ENCODE measurements at regions not wholly inside any gene's neighbourhood (a gene's known extent, or its start where the extent isn't known, plus 50 kb on each side); places are given as distances from the start of the nearest gene placed in this dataset.

DNA sequence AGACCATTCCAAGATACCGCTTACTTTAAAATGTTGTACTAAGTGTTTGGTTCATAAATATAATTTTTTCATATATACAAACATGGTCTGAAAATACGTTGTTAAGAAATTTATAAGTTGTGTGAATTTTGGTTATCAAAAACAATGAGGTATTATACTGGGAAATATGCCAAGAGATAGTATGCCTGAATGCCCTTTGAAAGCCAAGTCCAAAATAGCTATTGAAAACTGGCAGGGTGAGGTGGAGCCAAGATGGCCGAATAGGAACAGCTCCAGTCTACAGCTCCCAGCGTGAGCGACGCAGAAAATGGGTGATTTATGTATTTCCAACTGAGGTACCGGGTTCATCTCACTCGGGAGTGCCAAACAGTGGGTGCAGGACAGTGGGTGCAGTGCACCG is 533.5 kb downstream of the ZNF608 start:
- H3K4me1 Mint-ChIP-seq (ENCODE audit: low read depth), result no peaks in the 10 kb centered on the region
- no peak overlapping the region for H3K4me3 Mint-ChIP-seq
- no peaks in the 10 kb centered on the region for H3K36me3 Mint-ChIP-seq (ENCODE audit: low read depth)
- POLR2A ChIA-PET, result no interaction called here
- H3K27me3 Mint-ChIP-seq (ENCODE audit: low read depth), result no peaks in the 10 kb centered on the region
- CTCF ChIA-PET, result no interaction called here
- no peak for DNase-seq
- ATAC-seq, result no peak
- no peak overlapping the region for H3K27ac Mint-ChIP-seq
- peaks cover 9% of the 10 kb centered on the region for H3K9me3 Mint-ChIP-seq (ENCODE audit: insufficient read depth)

- H3K4me3 Mint-ChIP-seq, result no peak overlapping the region
- ChIA-PET CTCF (no interaction called here), POLR2A (no interaction called here)
- H3K9me3 Mint-ChIP-seq (ENCODE audit: insufficient read depth), result peaks cover 10% of the 10 kb centered on the region
- ATAC-seq (no peak), DNase-seq (no peak)
- no peaks in the 10 kb centered on the region for H3K4me1 Mint-ChIP-seq (ENCODE audit: low read depth)
- H3K27me3 Mint-ChIP-seq (ENCODE audit: low read depth), result no peaks in the 10 kb centered on the region
- no peaks in the 10 kb centered on the region for H3K36me3 Mint-ChIP-seq (ENCODE audit: low read depth)
- no peak overlapping the region for H3K27ac Mint-ChIP-seq
Measured at GRCh38 chr5:124210111-124210910, 536.1 kb downstream of the ZNF608 start.

- ATAC-seq (no peak), DNase-seq (no peak)
- Mint-ChIP-seq H3K9me3 (ENCODE audit: insufficient read depth) (peaks cover 8% of the 10 kb centered on the region), H3K4me1 (ENCODE audit: low read depth) (no peaks in the 10 kb centered on the region), H3K27me3 (ENCODE audit: low read depth) (no peaks in the 10 kb centered on the region), H3K27ac (no peak overlapping the region), H3K36me3 (ENCODE audit: low read depth) (no peaks in the 10 kb centered on the region), H3K4me3 (no peak overlapping the region)
- ChIA-PET POLR2A (no interaction called here), CTCF (no interaction called here)
Measured at GRCh38 chr5:124207118-124207517, 539.3 kb downstream of the ZNF608 start.

DNA sequence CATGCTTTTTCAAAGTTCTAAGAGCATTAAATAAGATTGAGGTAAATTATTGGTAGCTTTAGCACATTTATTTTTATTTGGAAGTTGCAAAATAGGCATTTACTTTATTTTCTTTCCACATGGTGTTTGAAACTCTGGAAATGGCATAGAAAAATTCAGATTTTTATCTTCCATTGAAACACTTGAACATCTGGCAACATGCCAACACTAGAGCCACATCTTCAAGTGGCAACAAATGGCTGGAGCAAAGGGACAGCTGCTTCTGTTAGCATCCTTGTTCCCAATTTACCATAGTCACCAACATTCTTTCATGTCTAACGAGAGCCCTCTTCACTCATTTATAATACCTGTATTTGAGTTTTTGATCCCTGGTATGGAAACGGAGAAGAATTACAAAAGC is 539.9 kb downstream of the ZNF608 start:
- Mint-ChIP-seq H3K4me1 (ENCODE audit: low read depth) (no peaks in the 10 kb centered on the region), H3K4me3 (no peak overlapping the region), H3K27ac (no peak overlapping the region), H3K27me3 (ENCODE audit: low read depth) (no peaks in the 10 kb centered on the region), H3K36me3 (ENCODE audit: low read depth) (no peaks in the 10 kb centered on the region), H3K9me3 (ENCODE audit: insufficient read depth) (peaks cover 8% of the 10 kb centered on the region)
- ATAC-seq (no peak), DNase-seq (no peak)
- CTCF ChIA-PET, result no interaction called here
- POLR2A ChIA-PET, result no interaction called here

- H3K4me3 Mint-ChIP-seq, result no peak overlapping the region
- ChIA-PET CTCF (no interaction called here), POLR2A (no interaction called here)
- H3K9me3 Mint-ChIP-seq (ENCODE audit: insufficient read depth), result peaks cover 8% of the 10 kb centered on the region
- H3K27me3 Mint-ChIP-seq (ENCODE audit: low read depth), result no peaks in the 10 kb centered on the region
- H3K4me1 Mint-ChIP-seq (ENCODE audit: low read depth), result no peaks in the 10 kb centered on the region
- no peak overlapping the region for H3K27ac Mint-ChIP-seq
- no peak for ATAC-seq
- H3K36me3 Mint-ChIP-seq (ENCODE audit: low read depth), result no peaks in the 10 kb centered on the region
- DNase-seq, result no peak
Measured at GRCh38 chr5:124203303-124203702, 543.1 kb downstream of the ZNF608 start.

DNA sequence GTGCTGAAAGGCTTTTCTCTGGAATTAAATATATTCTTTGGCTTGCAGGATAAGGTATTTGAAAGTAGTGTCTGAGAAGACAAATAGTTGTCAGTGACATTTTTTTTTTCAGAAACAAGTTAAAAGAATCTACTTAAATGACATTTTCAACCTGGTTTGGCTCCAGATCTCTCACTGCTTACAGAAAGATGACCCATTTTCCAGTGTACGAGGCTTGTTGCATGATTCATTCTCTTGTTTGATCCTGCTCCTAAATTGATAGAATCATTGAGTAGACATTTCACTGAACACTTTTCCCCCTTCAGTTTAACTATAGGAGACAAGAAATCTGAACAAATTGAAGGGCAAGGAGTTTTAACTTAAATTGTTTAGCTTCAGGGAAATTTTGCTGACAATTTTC is 546.1 kb downstream of the ZNF608 start:
- no peak for DNase-seq
- Mint-ChIP-seq H3K4me3 (no peak overlapping the region), H3K4me1 (ENCODE audit: low read depth) (no peaks in the 10 kb centered on the region), H3K9me3 (ENCODE audit: insufficient read depth) (peaks cover 5% of the 10 kb centered on the region), H3K27me3 (ENCODE audit: low read depth) (no peaks in the 10 kb centered on the region), H3K36me3 (ENCODE audit: low read depth) (no peaks in the 10 kb centered on the region), H3K27ac (no peak overlapping the region)
- CTCF ChIA-PET, result no interaction called here
- POLR2A ChIA-PET, result no interaction called here
- ATAC-seq, result no peak

DNA sequence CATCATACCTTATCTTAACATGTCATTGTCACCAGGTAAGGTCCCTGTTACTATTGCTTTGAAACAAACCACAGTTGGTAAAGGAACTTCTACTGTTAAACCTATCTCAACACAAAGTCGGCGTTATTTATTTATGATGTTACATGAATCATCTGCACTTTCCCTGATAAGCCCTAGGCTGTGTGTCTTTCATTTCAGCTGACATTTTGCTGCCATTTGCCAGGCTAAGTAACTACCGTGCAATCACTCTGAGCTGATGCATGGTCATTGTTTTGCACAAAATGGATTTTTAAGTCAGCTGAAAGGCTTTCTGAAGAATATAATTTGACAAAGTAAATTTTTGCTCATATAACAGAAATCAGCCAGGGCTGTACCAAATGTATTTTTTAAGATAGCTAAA is 546.5 kb downstream of the ZNF608 start:
- Mint-ChIP-seq H3K27ac (no peak overlapping the region), H3K9me3 (ENCODE audit: insufficient read depth) (peaks cover 5% of the 10 kb centered on the region), H3K27me3 (ENCODE audit: low read depth) (no peaks in the 10 kb centered on the region), H3K4me1 (ENCODE audit: low read depth) (no peaks in the 10 kb centered on the region), H3K4me3 (no peak overlapping the region), H3K36me3 (ENCODE audit: low read depth) (no peaks in the 10 kb centered on the region)
- ATAC-seq (no peak), DNase-seq (no peak)
- CTCF ChIA-PET, result no interaction called here
- POLR2A ChIA-PET, result no interaction called here

DNA sequence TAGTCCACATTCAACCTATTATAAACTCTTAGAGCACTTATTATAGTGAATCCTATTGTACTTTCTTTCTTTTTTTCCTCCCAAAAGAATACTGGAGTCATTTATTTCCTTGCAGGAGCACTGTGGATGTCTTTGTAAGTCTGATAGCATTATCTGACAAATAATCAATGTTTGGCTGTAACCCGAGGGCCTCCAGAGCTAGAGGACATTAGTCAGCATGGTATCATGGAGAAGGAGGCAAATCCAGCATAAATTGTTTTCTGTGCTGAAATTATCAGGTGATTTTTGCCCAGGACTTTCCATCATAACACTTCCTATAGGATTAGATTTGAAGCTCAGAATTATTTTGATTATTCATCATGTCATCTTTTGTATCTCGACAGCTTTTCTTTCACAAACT is 551.0 kb downstream of the ZNF608 start:
- H3K27ac Mint-ChIP-seq, result no peak overlapping the region
- ATAC-seq (no peak), DNase-seq (no peak)
- no peak overlapping the region for H3K4me3 Mint-ChIP-seq
- ChIA-PET CTCF (no interaction called here), POLR2A (no interaction called here)
- H3K36me3 Mint-ChIP-seq (ENCODE audit: low read depth), result no peaks in the 10 kb centered on the region
- H3K27me3 Mint-ChIP-seq (ENCODE audit: low read depth), result no peaks in the 10 kb centered on the region
- H3K4me1 Mint-ChIP-seq (ENCODE audit: low read depth), result no peaks in the 10 kb centered on the region
- H3K9me3 Mint-ChIP-seq (ENCODE audit: insufficient read depth), result no peaks in the 10 kb centered on the region

GRCh38 chr5:124194282-124194681 is 552.2 kb downstream of the ZNF608 start:
- no peaks in the 10 kb centered on the region for H3K4me1 Mint-ChIP-seq (ENCODE audit: low read depth)
- no peak overlapping the region for H3K27ac Mint-ChIP-seq
- no peak overlapping the region for H3K4me3 Mint-ChIP-seq
- ChIA-PET POLR2A (no interaction called here), CTCF (no interaction called here)
- H3K9me3 Mint-ChIP-seq (ENCODE audit: insufficient read depth), result no peaks in the 10 kb centered on the region
- no peaks in the 10 kb centered on the region for H3K27me3 Mint-ChIP-seq (ENCODE audit: low read depth)
- H3K36me3 Mint-ChIP-seq (ENCODE audit: low read depth), result no peaks in the 10 kb centered on the region
- no peak for ATAC-seq
- no peak for DNase-seq

DNA sequence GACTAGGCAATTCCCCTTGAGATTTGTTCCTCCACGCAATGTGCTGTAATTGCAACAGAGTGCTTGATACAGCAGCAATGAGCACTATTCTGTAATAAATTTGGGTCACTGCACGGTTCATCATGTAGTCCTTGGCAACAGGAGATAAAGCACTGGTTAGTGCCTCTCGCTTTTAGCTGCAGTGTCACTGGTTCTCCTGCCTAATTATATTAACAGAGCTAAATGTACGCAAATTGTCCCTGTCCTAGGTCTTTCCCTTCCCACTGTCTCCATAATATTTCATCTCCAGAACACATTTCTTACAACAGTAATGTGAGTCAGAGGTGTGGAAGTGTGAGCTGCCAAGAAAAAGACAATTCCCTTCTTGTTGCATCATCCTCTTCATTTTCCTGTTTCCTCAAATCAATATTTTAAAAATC is 553.1 kb downstream of the ZNF608 start:
- Mint-ChIP-seq H3K9me3 (ENCODE audit: insufficient read depth) (no peaks in the 10 kb centered on the region), H3K27ac (no peak overlapping the region), H3K36me3 (ENCODE audit: low read depth) (no peaks in the 10 kb centered on the region), H3K4me3 (no peak overlapping the region), H3K4me1 (ENCODE audit: low read depth) (no peaks in the 10 kb centered on the region), H3K27me3 (ENCODE audit: low read depth) (no peaks in the 10 kb centered on the region)
- CTCF ChIA-PET, result no interaction called here
- POLR2A ChIA-PET, result no interaction called here
- DNase-seq (no peak), ATAC-seq (no peak)

GRCh38 chr5:124192716-124193115 is 553.7 kb downstream of the ZNF608 start:
- Mint-ChIP-seq H3K9me3 (ENCODE audit: insufficient read depth) (no peaks in the 10 kb centered on the region), H3K27ac (no peak overlapping the region), H3K4me1 (ENCODE audit: low read depth) (no peaks in the 10 kb centered on the region), H3K4me3 (no peak overlapping the region), H3K27me3 (ENCODE audit: low read depth) (no peaks in the 10 kb centered on the region), H3K36me3 (ENCODE audit: low read depth) (no peaks in the 10 kb centered on the region)
- DNase-seq, result no peak
- CTCF ChIA-PET, result no interaction called here
- ATAC-seq, result no peak
- POLR2A ChIA-PET, result no interaction called here

DNA sequence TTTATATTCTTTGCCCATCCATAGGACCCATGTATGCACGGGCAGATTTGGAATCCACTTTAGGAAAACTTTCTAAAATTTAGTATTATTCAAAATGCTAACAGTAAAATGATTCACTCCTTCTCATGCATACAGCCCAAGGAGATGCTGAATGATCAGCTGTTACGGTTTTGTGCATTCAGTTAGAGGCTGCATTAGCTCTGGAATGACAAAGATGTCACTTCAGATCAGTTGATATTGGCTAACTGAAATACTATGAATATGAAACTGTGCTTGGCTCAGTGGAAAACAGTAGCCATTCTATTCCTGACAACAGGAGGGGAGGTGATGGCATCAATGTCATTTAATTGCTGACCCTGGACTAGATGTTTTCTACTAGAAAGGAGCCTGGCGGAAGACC is 560.7 kb downstream of the ZNF608 start:
- ATAC-seq, result no peak

GRCh38 chr5:124182133-124182532 is 564.3 kb downstream of the ZNF608 start:
- DNase-seq, result no peak
- no peaks in the 10 kb centered on the region for H3K9me3 Mint-ChIP-seq (ENCODE audit: insufficient read depth)
- no peaks in the 10 kb centered on the region for H3K27me3 Mint-ChIP-seq (ENCODE audit: low read depth)
- H3K36me3 Mint-ChIP-seq (ENCODE audit: low read depth), result no peaks in the 10 kb centered on the region
- H3K27ac Mint-ChIP-seq, result no peak overlapping the region
- no peaks in the 10 kb centered on the region for H3K4me1 Mint-ChIP-seq (ENCODE audit: low read depth)
- CTCF ChIA-PET, result no interaction called here
- no peak overlapping the region for H3K4me3 Mint-ChIP-seq
- ATAC-seq, result no peak
- POLR2A ChIA-PET, result no interaction called here

More for the DNA sequence above, 560.7 kb downstream of the ZNF608 start:
- ChIA-PET POLR2A (no interaction called here), CTCF (no interaction called here)
- Mint-ChIP-seq H3K9me3 (ENCODE audit: insufficient read depth) (no peaks in the 10 kb centered on the region), H3K4me1 (ENCODE audit: low read depth) (no peaks in the 10 kb centered on the region), H3K4me3 (no peak overlapping the region), H3K27ac (no peak overlapping the region), H3K27me3 (ENCODE audit: low read depth) (no peaks in the 10 kb centered on the region), H3K36me3 (ENCODE audit: low read depth) (no peaks in the 10 kb centered on the region)
- DNase-seq, result no peak

Data from activated CD8-positive, alpha-beta T cell treated with anti-CD3 and anti-CD28 coated beads, Interleukin-2, amount 10 ng/mL, durations not matched to agents 7 days and 5 days (primary cell).